ENCODE measurements at regions not wholly inside any gene's neighbourhood (a gene's known extent, or its start where the extent isn't known, plus 50 kb on each side); places are given as distances from the start of the nearest gene placed in this dataset.

DNA sequence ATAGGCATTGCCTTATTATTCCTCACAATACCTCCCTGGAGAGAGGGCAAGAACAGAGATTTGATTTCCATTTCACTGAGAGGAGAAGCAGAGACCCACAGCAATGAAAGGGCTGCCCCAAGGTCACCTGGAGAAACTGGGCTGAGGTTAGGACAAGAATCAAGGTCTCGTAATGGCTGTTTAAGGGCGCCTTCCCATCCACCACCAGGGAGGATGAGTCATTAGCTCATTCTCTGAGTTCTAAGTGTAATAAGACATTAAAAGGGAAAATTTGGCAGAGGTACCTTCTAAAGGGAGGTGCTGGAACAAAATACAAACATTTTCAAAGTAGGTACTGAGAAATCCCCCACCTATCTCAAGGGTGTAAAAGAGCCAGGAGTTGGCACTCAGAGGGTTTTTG is 52.6 kb upstream of the TCERG1 start:
- CTCF ChIA-PET, result no interaction called here
- POLR2A ChIA-PET, result no interaction called here
- intact Hi-C loops (cut with micrococcal nuclease), result no loop called here
- Mint-ChIP-seq H3K36me3 (no peaks in the 10 kb centered on the region), H3K27ac (no peak overlapping the region), H3K27me3 (peaks cover 23% of the 10 kb centered on the region), H3K4me1 (ENCODE audit: low read depth) (no peaks in the 10 kb centered on the region), H3K9me3 (no peaks in the 10 kb centered on the region), H3K4me3 (no peak overlapping the region)
- DNase-seq, result no peak

DNA sequence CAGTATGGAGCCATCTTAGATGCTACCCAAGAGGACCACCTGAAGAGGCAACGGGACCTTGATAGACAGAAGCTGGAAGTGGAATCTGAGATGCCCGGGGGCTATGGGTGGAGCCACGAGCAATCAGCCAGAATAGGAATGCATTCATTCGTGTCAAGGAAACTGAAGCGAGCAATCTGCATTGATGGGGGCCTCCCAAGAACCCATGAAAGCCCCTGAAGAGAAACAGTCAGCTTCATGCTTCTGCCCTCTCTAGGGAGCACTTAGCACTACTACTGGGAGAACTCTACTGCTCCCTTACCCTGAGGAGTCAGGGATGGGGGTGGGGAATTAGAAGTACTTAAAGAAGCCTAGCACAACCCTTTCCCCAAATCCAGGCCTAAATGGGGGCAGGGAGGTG is 51.9 kb upstream of the TCERG1 start:
- DNase-seq, result no peak
- ChIA-PET CTCF (interaction anchor here (0.6 kb wide), 1 partner anchor 83 kb away, joined by 3 read pairs; no protein-coding TSS in a partner anchor), POLR2A (interaction anchor here (0.6 kb wide), 1 partner anchor 23 kb away, joined by 3 read pairs; no protein-coding TSS in a partner anchor)
- Mint-ChIP-seq H3K9me3 (no peaks in the 10 kb centered on the region), H3K4me3 (no peak overlapping the region), H3K27ac (no peak overlapping the region), H3K36me3 (no peaks in the 10 kb centered on the region), H3K4me1 (ENCODE audit: low read depth) (no peaks in the 10 kb centered on the region), H3K27me3 (peaks cover 23% of the 10 kb centered on the region)
- intact Hi-C loops (cut with micrococcal nuclease), result no loop called here
